ENCODE measurements at regions not wholly inside any gene's neighbourhood (a gene's known extent, or its start where the extent isn't known, plus 50 kb on each side); places are given as distances from the start of the nearest gene placed in this dataset.
"Not testable (repeated sequence)": the region's sequence is repeated elsewhere in the genome, so short reads cannot be mapped to it uniquely, and the experiment has no call there.

DNA sequence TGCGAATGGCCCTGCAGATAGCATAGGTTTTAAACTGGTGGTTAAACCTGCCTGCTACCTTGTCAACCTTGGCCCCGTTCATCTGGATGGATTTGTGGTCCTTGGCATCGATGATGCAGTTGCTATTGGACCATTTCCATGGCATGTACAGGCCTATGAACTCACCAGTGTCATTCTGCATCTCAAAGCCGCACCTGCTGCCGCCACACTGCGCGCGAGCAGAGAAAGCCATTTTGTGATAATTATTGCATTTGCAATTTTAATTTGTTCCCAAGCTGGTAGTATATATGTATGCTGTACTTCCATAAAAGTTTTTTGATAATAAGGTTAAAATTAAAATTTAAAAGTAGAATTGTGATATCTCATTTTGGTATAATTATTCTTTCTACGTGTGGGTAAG is 94.8 kb upstream of the UXS1 start:
- Mint-ChIP-seq H3K27me3 (no peaks in the 10 kb centered on the region), H3K4me1 (ENCODE audit: unreplicated experiment) (peaks cover 18% of the 10 kb centered on the region), H3K27ac (no peak overlapping the region), H3K9me3 (no peaks in the 10 kb centered on the region), H3K36me3 (no peaks in the 10 kb centered on the region), H3K4me3 (no peak overlapping the region)
- TF ChIP-seq, protein P1, sequence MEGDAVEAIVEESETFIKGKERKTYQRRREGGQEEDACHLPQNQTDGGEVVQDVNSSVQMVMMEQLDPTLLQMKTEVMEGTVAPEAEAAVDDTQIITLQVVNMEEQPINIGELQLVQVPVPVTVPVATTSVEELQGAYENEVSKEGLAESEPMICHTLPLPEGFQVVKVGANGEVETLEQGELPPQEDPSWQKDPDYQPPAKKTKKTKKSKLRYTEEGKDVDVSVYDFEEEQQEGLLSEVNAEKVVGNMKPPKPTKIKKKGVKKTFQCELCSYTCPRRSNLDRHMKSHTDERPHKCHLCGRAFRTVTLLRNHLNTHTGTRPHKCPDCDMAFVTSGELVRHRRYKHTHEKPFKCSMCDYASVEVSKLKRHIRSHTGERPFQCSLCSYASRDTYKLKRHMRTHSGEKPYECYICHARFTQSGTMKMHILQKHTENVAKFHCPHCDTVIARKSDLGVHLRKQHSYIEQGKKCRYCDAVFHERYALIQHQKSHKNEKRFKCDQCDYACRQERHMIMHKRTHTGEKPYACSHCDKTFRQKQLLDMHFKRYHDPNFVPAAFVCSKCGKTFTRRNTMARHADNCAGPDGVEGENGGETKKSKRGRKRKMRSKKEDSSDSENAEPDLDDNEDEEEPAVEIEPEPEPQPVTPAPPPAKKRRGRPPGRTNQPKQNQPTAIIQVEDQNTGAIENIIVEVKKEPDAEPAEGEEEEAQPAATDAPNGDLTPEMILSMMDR (conservative IDR thresholded peaks at IDR 0.05) = no peak
- DNase-seq (ENCODE audit: extremely low spot score, unreplicated experiment) = no peak

DNA sequence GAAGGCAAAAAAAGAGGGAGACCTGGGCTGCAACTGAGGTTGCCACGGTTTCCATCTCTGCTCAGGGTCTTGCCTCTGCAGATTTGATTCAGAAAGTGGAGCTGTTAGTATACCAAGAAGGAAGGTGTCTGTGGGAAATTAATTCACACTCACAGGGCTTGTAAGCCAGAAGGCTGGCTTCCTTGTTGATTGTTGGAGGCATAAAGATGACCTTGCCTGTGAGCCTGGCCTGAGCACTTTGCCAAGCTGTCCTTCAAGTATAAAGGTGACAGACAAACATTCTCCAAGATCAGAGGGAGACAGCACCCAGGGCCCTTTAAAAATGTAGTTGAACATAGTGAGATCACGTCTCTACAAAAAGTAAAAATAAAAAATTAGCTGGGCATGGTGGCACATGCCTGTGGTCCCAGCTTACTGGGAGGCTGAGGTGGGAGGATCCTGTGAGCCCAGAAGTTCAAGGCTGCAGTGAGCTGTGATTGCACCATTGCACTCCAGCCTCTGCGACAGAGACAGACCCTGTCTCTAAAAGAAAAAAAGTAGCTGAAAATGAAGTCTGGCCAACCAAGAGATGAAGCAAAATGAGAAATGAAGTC is 91.2 kb upstream of the UXS1 start:
- Mint-ChIP-seq H3K4me1 (ENCODE audit: unreplicated experiment) (peaks cover 44% of the 10 kb centered on the region), H3K4me3 (no peak overlapping the region), H3K27me3 (no peaks in the 10 kb centered on the region), H3K36me3 (no peaks in the 10 kb centered on the region), H3K27ac (no peak overlapping the region), H3K9me3 (no peaks in the 10 kb centered on the region)
- DNase-seq (ENCODE audit: extremely low spot score, unreplicated experiment) = no peak
- TF ChIP-seq, protein P1 (conservative IDR thresholded peaks at IDR 0.05) = no peak

DNA sequence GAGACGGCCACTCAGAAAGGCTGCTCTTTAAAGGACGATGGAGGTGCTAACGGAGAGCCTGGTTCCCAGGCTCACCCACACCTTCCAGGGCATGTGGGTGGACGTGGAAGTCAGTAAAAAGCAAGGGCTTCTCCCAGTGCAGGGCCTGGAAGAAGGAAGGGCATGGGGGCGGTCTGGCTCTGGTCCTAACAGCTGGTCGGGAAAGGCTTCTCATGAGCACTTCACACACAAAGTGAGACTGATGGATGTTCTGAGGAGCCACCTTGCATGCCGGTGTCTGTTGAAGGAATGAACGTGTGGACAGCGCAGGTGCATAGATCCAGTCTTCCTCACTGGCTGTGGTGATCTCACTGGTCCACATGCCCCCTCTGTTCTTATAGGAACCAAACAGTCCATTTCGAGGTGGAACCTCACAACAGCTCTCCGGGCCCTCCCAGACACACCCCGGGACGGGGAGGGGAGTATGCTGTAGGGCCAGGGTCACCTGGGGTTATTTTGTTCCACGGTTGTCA is 90.6 kb upstream of the UXS1 start:
- peak; percentile 51 for DNase-seq (ENCODE audit: extremely low spot score, unreplicated experiment)
- Mint-ChIP-seq H3K9me3 (no peaks in the 10 kb centered on the region), H3K4me1 (ENCODE audit: unreplicated experiment) (peaks cover 50% of the 10 kb centered on the region), H3K36me3 (no peaks in the 10 kb centered on the region), H3K4me3 (no peak overlapping the region), H3K27me3 (no peaks in the 10 kb centered on the region), H3K27ac (peak overlapping the region; percentile 5)
- TF ChIP-seq, protein P1 (conservative IDR thresholded peaks at IDR 0.05) = no peak

DNA sequence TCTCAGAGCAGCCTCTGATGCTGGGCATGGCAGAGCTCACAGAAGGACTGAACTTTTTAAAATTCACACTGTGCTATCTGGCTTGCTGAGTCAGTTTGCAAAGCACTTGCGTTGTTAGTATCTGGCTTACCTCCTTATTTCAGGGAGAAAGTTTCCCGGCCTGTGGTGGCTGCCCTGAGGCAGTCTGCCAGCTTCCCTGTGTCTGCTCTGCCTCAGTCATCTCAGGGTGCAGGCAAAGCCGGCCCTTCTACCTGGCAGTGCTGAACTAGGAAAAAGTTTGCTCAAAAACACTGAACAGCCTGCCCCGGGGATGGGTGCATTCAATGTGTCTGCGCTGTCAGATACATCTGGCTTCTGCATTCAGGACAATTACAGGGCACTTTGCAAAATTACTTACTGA is 90.2 kb upstream of the UXS1 start:
- Mint-ChIP-seq H3K27ac (peak overlapping the region; percentile 5), H3K9me3 (no peaks in the 10 kb centered on the region), H3K27me3 (no peaks in the 10 kb centered on the region), H3K4me1 (ENCODE audit: unreplicated experiment) (peaks cover 52% of the 10 kb centered on the region), H3K36me3 (no peaks in the 10 kb centered on the region), H3K4me3 (no peak overlapping the region)
- no peak for DNase-seq (ENCODE audit: extremely low spot score, unreplicated experiment)
- TF ChIP-seq, protein P1 (conservative IDR thresholded peaks at IDR 0.05) = no peak

DNA sequence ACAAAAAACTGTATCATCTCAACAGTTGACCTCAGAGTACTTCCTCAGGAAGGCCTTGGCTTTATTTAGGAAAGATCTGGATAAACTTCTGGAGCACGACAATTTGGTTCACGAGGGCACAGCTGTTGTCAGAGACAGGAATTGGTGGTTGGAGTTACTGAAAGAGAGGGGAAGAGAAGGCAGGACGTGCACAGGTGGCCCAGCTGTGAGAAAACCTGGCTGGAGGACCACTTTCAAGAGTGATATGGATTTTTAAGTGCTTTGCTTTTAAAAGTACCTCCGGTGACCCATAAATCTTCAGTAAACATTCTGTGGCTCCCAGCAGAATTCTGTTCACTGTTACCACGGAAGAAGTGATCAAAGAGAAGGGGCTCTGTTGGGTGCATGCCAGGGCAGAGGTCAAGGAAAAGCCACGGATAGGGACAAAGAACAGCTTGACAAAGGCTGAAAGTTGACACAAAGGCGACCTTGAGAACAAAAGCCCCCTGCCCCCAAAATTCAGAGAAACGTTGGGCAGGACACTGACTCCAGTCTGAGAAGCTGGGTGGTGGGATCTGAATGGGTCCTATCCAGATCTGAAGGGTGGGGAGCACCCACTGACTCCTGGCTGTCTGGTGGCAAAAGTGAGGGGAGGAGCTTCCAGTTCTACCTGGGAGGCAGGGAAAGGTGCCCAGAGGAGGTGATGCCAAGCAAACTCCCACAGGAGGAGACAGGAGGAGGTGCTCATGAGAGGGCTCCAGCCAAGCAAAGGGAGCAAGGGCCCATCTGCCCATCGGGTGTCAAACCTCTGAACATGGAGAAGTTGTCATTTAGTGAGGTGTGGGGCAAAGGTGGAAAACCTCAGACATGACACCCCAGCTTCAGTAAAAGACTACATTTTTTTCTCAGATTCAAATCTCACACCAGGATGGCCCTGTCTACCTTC is 89.4 kb upstream of the UXS1 start:
- peak; percentile 60 for DNase-seq (ENCODE audit: extremely low spot score, unreplicated experiment)
- H3K36me3 Mint-ChIP-seq, H3K27me3 Mint-ChIP-seq, H3K9me3 Mint-ChIP-seq: not testable (repeated sequence)
- Mint-ChIP-seq H3K4me3 (peak overlapping the region; percentile 14), H3K27ac (peak overlapping the region; percentile 13), H3K4me1 (ENCODE audit: unreplicated experiment) (peaks cover 52% of the 10 kb centered on the region)
